ENCODE measurements at regions not wholly inside any gene's neighbourhood (a gene's known extent, or its start where the extent isn't known, plus 50 kb on each side); places are given as distances from the start of the nearest gene placed in this dataset.

- TF ChIP-seq ZNF276 (CRISPR knock-in tag; IDR thresholded peaks at IDR 0.05; ENCODE audit: low read depth): no peak
Observed at GRCh38 chr15:36371509-36371908, 207.9 kb upstream of the CDIN1 start (continued).

GRCh38 chr15:36372968-36373367, 206.5 kb upstream of the CDIN1 start:
- Histone ChIP-seq H3K27ac (ENCODE audit: extremely low read length, insufficient read depth, low read length) (no peak overlapping the region), H3K36me3 (replicated peaks in 1 of 2; ENCODE audit: control insufficient read depth in 1 of 2, insufficient read depth in 2 of 2, low read length in 2 of 2) (no peaks in the 10 kb centered on the region), H3K9me3 (ENCODE audit: low read length) (no peaks in the 10 kb centered on the region), H3K27me3 (ENCODE audit: control insufficient read depth in 1 of 2, insufficient read depth in 2 of 2, low read length in 2 of 2) (no peaks in the 10 kb centered on the region), H3K9ac (ENCODE audit: insufficient read depth, low read depth, low read length) (no peak overlapping the region), H3K79me2 (ENCODE audit: insufficient read depth, low read length) (no peaks in the 10 kb centered on the region), H3K4me1 (ENCODE audit: insufficient read depth, low read length) (no peaks in the 10 kb centered on the region), H3K4me3 (replicated peaks in 1 of 3; ENCODE audit: insufficient read depth in 1 of 3, low read depth in 2 of 3, low read length in 3 of 3) (no peak overlapping the region), H4K20me1 (ENCODE audit: insufficient read depth, low read length) (no peaks in the 10 kb centered on the region), H3K4me2 (ENCODE audit: low read depth, low read length) (no peak overlapping the region), H2AFZ (ENCODE audit: low read length) (no peak overlapping the region)
- CTCF ChIA-PET (ENCODE audit: low intra/inter-chr PET ratio, low total read pairs): no interaction called here
- WGBS (ENCODE audit: low lambda C conversion rate): under 1% methylated on average over 2 of the region's 2 CpGs
- intact Hi-C loops (cut with micrococcal nuclease; ENCODE audit: unreplicated experiment): no loop called here
- TF ChIP-seq KLF13 (CRISPR knock-in tag; IDR thresholded peaks at IDR 0.05) (no peak), DMTF1 (CRISPR knock-in tag; IDR thresholded peaks at IDR 0.05) (no peak), MAFK (conservative IDR thresholded peaks at IDR 0.05 in 1 of 2, IDR thresholded peaks at IDR 0.05 in 1 of 2; ENCODE audit: low read length in 2 of 2) (peak in 1 of 2 experiments; percentile 15; a peak in 1 of 4 replicates), ZNF891 (CRISPR knock-in tag; IDR thresholded peaks at IDR 0.05) (no peak), PITX1 (CRISPR knock-in tag; IDR thresholded peaks at IDR 0.05) (no peak)
- FAIRE-seq: no peak
- DNase-seq (ENCODE audit: low spot score): no peak
- no peak for ATAC-seq
- POLR2A ChIA-PET: no interaction called here
- in situ Hi-C loops (cut with HindIII; ENCODE audit: extremely low pct_ligation_motif_present, low pct_unique_long_range_greater_than_20kb): no loop called here
- no TSS peak for BruUV-seq (replicated peaks)

Data from HepG2 (cell line).